OCI-LY7 (cell line): ENCODE measurements at regions not wholly inside any gene's neighbourhood (a gene's known extent, or its start where the extent isn't known, plus 50 kb on each side); places are given as distances from the start of the nearest gene placed in this dataset.

Experiments used
- BruUV-seq: library from RNA; stranded (reverse); fragments of 400-500 nt; replicated peaks from 2 replicates; lab custom pipeline; 2021; lab: Mats Ljungman, UMichigan
- CTCF ChIA-PET: fragments of 300-600 bp; sonication (Branson Sonifier 250); formaldehyde crosslinking; loops from one replicate; lab custom pipeline; 2022; ENCODE audit warnings: antibody characterized with exemption; ENCODE audit not compliant: unreplicated experiment; lab: Charles Lee
- POLR2A ChIA-PET: fragments of 300-600 bp; sonication (Branson Sonifier 250); formaldehyde crosslinking; loops from one replicate; lab custom pipeline; 2022; ENCODE audit warnings: antibody characterized with exemption; lab: Charles Lee
- DNase-seq: peaks from one replicate; pipeline ENCODE4 v3.0.0-alpha.2; 2015; ENCODE audit warnings: low spot score
- H2AFZ ChIP-seq: fragments of 200-600 bp; sonication (generic), shearing (Covaris generic); 2 replicates; pipeline ENCODE4 v1.6.1; 2014; ENCODE audit warnings: mild to moderate bottlenecking, antibody characterized with exemption, low read length, moderate library complexity
- H3K27ac ChIP-seq: fragments of 200-600 bp; sonication (generic); 2 replicates; pipeline ENCODE4 v1.5.1; 2014; ENCODE audit warnings: mixed run types, low read depth, mild to moderate bottlenecking, moderate library complexity, low read length, inconsistent platforms; ENCODE audit not compliant: poor library complexity, severe bottlenecking
- H3K36me3 ChIP-seq: fragments of 200-600 bp; sonication (generic); 2 replicates; pipeline ENCODE4 v1.6.1; 2014; ENCODE audit warnings: mild to moderate bottlenecking, antibody characterized with exemption, low read length, moderate library complexity, mixed read lengths; ENCODE audit not compliant: insufficient read depth
- H3K4me1 ChIP-seq: fragments of 200-600 bp; sonication (generic); 2 replicates; pipeline ENCODE4 v1.5.1; 2014; ENCODE audit warnings: mild to moderate bottlenecking, low read length; ENCODE audit not compliant: insufficient read depth, poor library complexity, severe bottlenecking
- H3K4me2 ChIP-seq: fragments of 200-600 bp; sonication (generic); 2 replicates; pipeline ENCODE4 v1.6.1; 2014; ENCODE audit warnings: mild to moderate bottlenecking, low read length
- H3K4me3 ChIP-seq: fragments of 200-600 bp; sonication (generic); 2 replicates; pipeline ENCODE4 v1.5.1; 2014; ENCODE audit warnings: mild to moderate bottlenecking, low read depth, low read length; ENCODE audit not compliant: poor library complexity, severe bottlenecking
- H3K79me2 ChIP-seq: fragments of 200-600 bp; sonication (generic); 2 replicates; pipeline ENCODE4 v1.6.1; 2016; ENCODE audit warnings: low read depth, mild to moderate bottlenecking, low read length, moderate library complexity, mixed read lengths; ENCODE audit not compliant: insufficient read depth
- H3K9me2 ChIP-seq: fragments of 200-600 bp; sonication (generic); 2 replicates; pipeline ENCODE4 v1.6.1; 2016; ENCODE audit warnings: mild to moderate bottlenecking, low read length, mixed read lengths; ENCODE audit not compliant: insufficient read depth
- H3K9me3 ChIP-seq: fragments of 200-600 bp; sonication (generic); 2 replicates; pipeline ENCODE4 v1.6.1; 2014; ENCODE audit warnings: mild to moderate bottlenecking, mixed run types, low read length, mixed read lengths
- H4K20me1 ChIP-seq: fragments of 200-600 bp; sonication (generic); 2 replicates; pipeline ENCODE4 v1.6.1; 2014; ENCODE audit warnings: mild to moderate bottlenecking, antibody characterized with exemption, low read length, moderate library complexity, mixed read lengths; ENCODE audit not compliant: insufficient read depth
- EZH2phosphoT487 ChIP-seq: fragments of 200-600 bp; sonication (generic); IDR thresholded peaks from 2 replicates; pipeline ENCODE4 v1.6.1; 2018; ENCODE audit warnings: low read depth, borderline replicate concordance, mild to moderate bottlenecking, mixed run types, antibody characterized with exemption, low read length, moderate library complexity, mixed read lengths
- intact Hi-C: fragments of 100-400 bp; cut with micrococcal nuclease; formaldehyde crosslinking; loops from one replicate; pipeline ENCODE4 v1.10.0; 2022; ENCODE audit not compliant: unreplicated experiment
- TF ChIP-seq, protein P1 (sequence below): fragments of 200-600 bp; sonication (generic); conservative IDR thresholded peaks from 2 replicates; pipeline ENCODE4 v1.5.1; 2014; ENCODE audit warnings: mild to moderate bottlenecking, antibody characterized with exemption, low read length, moderate library complexity, mixed read lengths

DNA sequence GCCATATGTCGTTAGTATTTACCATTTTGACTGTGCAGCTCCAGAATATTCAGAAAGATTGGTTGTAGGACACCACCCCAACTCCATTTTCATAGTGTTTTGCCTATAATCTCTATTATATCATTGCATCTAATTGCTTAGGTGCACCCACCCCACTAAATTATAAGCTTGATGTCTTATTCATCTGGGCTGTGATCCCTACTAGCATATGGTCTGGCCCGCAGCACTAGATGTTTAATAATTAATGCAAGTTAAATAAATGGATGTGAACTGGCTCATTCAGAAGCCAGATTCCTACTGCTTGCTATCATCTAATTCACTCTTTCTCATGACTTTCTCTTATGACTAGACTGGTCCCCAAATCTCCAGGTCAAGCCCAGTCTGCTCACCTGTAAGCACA lies 143.5 kb downstream of the RELL1 start:
- ChIA-PET CTCF (no interaction called here), POLR2A (interaction anchor here (0.5 to 1.3 kb wide), 2 partner anchors 14 to 42 kb away, joined by 3 read pairs; no protein-coding TSS in a partner anchor)
- intact Hi-C loops = no loop called here
- Histone ChIP-seq H3K4me1 (no peaks in the 10 kb centered on the region), H2AFZ (no peak overlapping the region), H3K4me2 (no peak overlapping the region), H3K4me3 (no peak overlapping the region), H3K79me2 (no peaks in the 10 kb centered on the region), H3K9me2 (no peaks in the 10 kb centered on the region), H3K36me3 (no peaks in the 10 kb centered on the region), H3K27ac (no peak overlapping the region), H4K20me1 (no peaks in the 10 kb centered on the region), H3K9me3 (no peaks in the 10 kb centered on the region)
- BruUV-seq = no TSS peak
- TF ChIP-seq EZH2phosphoT487 = no peak
- TF ChIP-seq, protein P1, sequence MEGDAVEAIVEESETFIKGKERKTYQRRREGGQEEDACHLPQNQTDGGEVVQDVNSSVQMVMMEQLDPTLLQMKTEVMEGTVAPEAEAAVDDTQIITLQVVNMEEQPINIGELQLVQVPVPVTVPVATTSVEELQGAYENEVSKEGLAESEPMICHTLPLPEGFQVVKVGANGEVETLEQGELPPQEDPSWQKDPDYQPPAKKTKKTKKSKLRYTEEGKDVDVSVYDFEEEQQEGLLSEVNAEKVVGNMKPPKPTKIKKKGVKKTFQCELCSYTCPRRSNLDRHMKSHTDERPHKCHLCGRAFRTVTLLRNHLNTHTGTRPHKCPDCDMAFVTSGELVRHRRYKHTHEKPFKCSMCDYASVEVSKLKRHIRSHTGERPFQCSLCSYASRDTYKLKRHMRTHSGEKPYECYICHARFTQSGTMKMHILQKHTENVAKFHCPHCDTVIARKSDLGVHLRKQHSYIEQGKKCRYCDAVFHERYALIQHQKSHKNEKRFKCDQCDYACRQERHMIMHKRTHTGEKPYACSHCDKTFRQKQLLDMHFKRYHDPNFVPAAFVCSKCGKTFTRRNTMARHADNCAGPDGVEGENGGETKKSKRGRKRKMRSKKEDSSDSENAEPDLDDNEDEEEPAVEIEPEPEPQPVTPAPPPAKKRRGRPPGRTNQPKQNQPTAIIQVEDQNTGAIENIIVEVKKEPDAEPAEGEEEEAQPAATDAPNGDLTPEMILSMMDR = no peak
- no peak for DNase-seq

DNA sequence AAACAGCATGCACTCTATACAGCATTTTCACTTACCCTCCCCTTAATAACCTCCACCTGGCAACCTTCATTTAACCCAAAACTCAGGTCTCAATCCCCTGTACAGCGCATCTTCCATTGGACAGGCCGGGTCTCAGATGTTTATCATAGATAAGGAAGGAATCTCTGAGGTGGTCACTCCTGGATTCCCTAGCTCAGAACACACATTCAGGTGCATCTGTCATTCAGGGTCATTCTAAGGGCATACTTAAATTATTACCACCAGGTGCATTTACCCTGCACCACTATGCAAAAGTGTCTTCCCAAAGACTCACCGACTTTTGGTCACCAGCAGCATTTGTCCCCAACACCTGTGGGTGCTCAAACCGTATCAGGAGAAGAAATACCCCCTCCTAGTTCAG lies 144.2 kb downstream of the RELL1 start:
- DNase-seq = no peak
- no peaks in the 10 kb centered on the region for H3K79me2 ChIP-seq
- POLR2A ChIA-PET = no interaction called here
- no peak overlapping the region for H3K27ac ChIP-seq
- no peak overlapping the region for H3K4me2 ChIP-seq
- TF ChIP-seq, protein P1 = no peak
- TF ChIP-seq EZH2phosphoT487 = no peak
- H3K9me2 ChIP-seq = no peaks in the 10 kb centered on the region
- no peaks in the 10 kb centered on the region for H3K36me3 ChIP-seq
- no peaks in the 10 kb centered on the region for H3K9me3 ChIP-seq
- CTCF ChIA-PET = no interaction called here
- H3K4me1 ChIP-seq = no peaks in the 10 kb centered on the region
- no peak overlapping the region for H2AFZ ChIP-seq
- no TSS peak for BruUV-seq
- H4K20me1 ChIP-seq = no peaks in the 10 kb centered on the region
- intact Hi-C loops = no loop called here
- H3K4me3 ChIP-seq = no peak overlapping the region

DNA sequence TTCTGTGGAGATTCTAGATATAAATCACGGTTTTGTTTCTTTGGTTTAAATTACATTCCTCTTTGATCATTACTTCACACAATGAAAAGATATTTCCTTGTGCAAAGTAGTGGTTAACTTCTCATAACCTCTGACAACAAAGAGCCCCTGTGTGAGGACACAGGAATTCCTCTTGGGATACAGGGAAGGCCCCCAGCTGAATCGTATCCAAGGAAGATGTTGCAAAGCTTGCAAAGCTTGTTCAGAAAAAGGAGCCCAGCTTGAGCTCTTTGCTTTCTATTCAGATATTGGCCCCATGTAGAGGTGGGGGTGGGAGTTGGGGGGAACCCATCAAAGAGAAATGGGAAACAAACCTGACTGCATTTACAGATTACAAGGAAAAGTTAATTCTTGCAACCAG lies 145.7 kb downstream of the RELL1 start:
- H3K9me3 ChIP-seq = no peaks in the 10 kb centered on the region
- no peak overlapping the region for H3K4me3 ChIP-seq
- H3K4me1 ChIP-seq = no peaks in the 10 kb centered on the region
- H3K4me2 ChIP-seq = no peak overlapping the region
- DNase-seq = no peak
- no peak overlapping the region for H2AFZ ChIP-seq
- H4K20me1 ChIP-seq = no peaks in the 10 kb centered on the region
- no peaks in the 10 kb centered on the region for H3K9me2 ChIP-seq
- BruUV-seq = no TSS peak
- intact Hi-C loops = no loop called here
- H3K79me2 ChIP-seq = no peaks in the 10 kb centered on the region
- ChIA-PET CTCF (no interaction called here), POLR2A (no interaction called here)
- no peaks in the 10 kb centered on the region for H3K36me3 ChIP-seq
- H3K27ac ChIP-seq = no peak overlapping the region
- TF ChIP-seq EZH2phosphoT487 = no peak
- TF ChIP-seq, protein P1 = no peak
